ENCODE measurements at regions not wholly inside any gene's neighbourhood (a gene's known extent, or its start where the extent isn't known, plus 50 kb on each side); places are given as distances from the start of the nearest gene placed in this dataset.

DNA sequence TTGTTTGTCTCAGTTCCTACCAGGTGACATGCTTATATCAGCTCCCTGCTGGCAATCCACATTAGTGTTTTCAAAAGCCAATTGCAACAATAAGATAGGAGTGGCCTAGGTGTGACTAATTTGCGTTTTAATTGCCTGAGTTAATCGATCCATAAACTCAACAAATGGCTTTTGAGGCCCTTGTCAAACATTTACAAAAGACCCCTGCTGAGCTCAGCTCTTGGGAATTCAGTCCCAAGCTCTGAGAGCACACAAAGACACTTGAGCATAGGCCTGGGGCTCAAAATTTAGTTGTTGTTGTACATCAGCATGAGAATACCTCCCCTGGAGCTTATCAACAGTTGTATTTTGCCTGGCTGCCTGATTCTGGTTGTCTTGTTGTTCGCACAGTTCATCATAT is 1134.4 kb upstream of the TSPY4 start:
- no peak for DNase-seq (ENCODE audit: low read depth in 3 of 3)

DNA sequence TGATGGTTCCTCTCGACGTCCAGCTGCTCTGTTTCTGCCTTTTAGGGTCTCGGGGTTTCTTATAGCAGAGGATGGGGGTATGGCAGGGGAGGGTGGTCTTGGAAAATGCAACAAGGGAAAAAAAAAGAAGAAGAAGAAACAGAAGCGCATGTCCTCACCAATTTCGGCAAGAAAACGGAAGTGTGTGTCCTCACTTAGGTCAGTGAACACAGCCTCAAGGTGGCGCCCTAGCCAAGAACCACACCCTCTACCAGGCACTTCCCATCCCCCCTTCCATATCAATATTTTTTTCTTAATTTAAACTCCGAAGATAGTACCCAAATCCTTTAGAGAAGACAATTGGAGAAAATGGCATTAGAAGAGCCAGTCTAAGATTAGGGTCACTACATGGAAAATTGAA is 1096.1 kb upstream of the TSPY4 start:
- no peak for DNase-seq (ENCODE audit: low read depth in 3 of 3)

GRCh38 chrY:8273807-8274206 is 1063.5 kb upstream of the TSPY4 start:
- no peak for DNase-seq (ENCODE audit: low read depth in 3 of 3)

DNA sequence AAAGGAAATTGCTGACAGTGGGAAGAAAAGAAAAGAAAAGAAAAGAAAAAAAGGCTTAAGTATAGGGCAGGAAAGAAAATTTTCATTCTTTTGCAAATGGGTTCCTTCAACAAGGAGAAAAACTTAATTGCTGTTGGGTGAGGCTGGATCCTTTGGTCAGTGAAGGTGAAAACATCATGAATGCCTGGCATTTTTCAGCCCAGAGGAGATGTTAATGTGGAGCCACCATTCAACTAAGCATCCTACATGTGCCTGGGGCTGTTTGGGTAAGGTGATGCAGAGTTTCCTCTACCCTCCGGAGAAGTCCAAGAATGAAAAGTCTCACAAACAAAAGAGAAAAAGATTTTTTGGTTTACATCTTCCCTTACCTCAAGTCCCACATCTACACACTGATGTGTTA is 1032.2 kb upstream of the TSPY4 start:
- no peak for DNase-seq (ENCODE audit: low read depth in 3 of 3)

DNA sequence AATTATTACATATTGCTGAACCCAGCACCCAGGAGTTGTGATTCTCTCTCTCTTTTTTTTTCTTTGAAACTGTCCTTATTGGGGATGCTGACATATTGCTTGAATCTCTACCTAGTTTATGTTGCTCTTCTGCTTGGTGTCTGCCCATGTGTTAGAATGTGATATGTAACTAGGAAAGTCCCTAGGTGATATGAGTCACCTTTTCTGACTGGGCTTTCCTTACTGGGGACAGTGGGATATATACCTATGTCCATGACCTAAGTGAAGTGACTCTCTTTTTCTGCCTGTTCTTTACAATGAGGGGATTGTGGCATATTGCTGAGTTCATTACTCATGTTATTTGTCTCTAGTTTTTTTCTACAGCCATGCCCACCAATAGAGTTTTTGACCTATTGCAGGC is 1013.2 kb upstream of the TSPY4 start:
- DNase-seq (ENCODE audit: low read depth in 3 of 3), result no peak

- DNase-seq (ENCODE audit: low read depth in 3 of 3), result no peak
Observed at GRCh38 chrY:8326944-8327343, 1010.3 kb upstream of the TSPY4 start.

- DNase-seq (ENCODE audit: low read depth in 3 of 3), result no peak
Observed at GRCh38 chrY:8327708-8328354, 1009.4 kb upstream of the TSPY4 start.

DNA sequence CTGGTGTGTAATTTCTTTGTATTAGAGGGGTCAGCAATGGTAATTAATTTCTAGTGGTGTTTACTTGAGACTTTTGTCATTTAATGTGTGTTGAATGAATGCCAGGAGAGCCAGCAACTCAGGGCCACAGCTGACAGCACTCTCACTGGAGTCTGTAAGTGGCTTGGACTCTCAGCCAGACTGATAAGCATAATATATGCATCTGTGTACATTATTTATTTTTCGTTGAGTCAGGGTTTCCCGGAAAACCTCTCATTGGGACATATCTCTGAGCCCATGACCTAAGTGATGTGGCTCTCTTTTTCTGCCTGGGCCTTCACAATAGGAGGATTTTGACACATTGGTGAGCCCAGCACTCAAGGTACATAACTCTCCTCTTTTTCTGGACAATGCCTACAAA is 1007.8 kb upstream of the TSPY4 start:
- no peak for DNase-seq (ENCODE audit: low read depth in 3 of 3)

GRCh38 chrY:8329929-8330328 is 1007.3 kb upstream of the TSPY4 start:
- no peak for DNase-seq (ENCODE audit: low read depth in 3 of 3)

DNA sequence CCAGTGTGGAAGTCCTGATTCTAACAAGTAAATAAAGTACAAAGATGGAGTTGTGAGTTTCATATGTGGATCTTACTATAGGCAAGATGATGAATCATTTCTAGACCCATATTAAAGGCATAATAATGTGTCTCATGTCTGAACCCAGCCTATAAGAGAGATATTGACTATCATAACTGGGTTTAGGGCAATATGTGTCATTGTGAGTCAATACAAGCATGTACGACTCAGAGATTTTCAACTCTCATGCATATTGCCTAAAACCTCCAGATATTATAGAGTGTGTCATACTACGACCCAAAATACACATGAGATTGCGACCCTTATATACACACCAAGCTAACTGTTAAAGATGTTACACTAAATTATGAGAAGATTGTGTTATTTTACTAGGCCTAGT is 1003.9 kb upstream of the TSPY4 start:
- DNase-seq (ENCODE audit: low read depth in 3 of 3), result no peak

DNA sequence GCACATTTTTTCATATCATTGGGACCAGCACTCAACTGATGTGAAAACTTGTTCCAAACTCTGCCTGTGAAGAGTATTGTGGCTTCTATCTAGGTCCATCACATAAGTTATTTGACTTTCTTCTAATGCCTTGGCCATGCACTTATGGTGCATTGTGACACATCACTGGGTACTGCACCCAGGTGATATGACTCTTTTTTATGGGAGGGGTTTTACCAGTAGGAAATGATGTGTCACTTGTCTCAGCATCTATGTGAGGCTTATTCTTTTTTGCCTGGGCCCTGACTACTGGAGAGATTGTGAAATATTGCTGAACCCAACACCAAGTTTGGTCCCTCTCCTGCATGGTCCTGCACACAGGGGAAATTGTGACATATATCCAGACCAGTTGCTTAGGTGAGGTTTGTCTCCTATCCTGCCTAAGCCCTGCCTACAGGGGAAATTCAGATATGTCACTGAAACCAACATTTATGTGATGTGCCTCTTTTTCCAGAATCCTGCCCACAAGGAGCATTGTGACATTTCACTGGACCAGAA is 1001.9 kb upstream of the TSPY4 start:
- DNase-seq (ENCODE audit: low read depth in 3 of 3), result no peak

DNA sequence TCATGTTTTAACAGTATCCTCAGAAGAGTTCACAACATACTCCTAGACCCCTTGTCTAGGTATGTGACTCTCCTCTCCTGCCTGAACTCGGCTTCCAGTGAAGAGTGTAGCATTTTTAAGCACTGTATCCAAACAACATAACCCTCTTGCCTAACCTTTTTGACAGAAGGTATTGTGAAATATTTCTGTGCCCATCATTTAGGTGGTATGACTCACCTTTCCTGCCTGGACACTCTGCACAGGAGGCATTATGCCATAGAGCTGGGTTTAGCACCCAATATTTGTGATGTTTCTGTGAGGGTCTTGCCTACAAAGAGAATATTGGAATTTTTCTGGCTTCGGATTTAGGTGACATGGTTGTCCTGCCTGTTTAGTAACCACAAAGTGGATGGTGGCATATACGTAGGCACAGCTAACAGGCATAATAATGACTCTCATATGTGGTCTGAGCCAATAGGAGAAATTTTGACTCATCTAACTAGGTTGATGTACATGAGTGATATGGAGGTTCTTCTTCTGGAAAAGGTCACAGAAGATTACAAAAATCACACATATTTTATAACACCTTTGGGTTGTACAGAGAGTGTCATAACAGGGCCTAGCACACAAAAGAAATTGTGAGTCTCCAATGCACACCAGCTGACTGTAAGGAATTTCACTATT is 1001.0 kb upstream of the TSPY4 start:
- no peak for DNase-seq (ENCODE audit: low read depth in 3 of 3)

DNA sequence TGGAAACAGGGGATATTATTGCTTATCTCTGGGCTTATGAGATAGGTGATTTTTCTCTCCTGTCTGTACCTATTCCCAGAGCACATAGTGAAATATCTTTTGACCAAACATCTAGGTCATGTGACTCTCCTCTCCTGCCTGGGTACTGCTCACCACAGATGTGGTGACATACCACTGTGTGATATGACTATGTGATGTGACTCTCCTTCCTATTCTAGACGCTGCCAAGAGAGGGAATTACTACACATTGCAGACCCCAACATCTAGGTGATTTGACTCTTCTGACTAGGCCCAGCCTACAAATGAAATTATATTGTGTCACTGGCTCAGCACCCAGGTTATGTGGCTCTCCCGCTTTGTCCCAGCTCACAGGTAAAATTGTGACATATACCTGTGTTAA is 996.3 kb upstream of the TSPY4 start:
- no peak for DNase-seq (ENCODE audit: low read depth in 3 of 3)

GRCh38 chrY:8342173-8342572 is 995.1 kb upstream of the TSPY4 start:
- no peak for DNase-seq (ENCODE audit: low read depth in 3 of 3)

DNA sequence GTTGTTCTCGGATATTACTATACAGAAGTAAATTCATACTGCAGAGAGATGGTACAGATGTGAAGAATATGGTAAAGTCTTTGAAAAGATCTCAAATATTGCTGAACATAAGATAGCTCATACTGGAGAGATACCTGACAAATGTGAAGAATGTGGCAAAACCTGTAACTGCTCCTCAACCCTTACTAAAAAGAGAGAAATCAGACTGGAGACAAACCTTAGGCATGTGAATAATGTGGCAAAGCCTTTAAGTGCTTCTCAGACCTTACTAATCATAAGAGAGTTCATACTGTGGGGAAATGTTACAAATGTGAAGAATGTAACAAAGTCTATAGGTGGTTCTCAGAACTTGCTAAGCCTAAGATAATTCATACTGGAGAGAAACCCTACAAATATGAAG is 986.0 kb upstream of the TSPY4 start:
- no peak for DNase-seq (ENCODE audit: low read depth in 3 of 3)

DNA sequence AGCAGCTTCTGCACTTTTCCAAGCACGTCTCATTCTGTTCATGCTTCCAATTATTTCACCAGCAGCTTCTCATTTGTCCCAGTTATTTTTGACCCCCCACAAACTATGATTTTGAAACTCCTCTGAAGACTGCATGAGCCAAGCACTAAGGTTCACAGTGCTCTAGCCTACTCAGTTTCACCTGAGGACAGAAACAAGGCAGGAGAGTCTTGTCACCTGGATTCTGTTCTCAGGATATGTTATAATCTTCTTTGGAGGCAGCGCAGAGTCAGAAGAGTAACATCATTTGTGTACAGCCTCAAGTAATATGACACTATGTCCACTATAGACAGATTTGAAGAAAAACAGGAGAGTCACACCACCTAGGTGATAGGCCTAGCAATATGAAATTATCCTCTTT is 985.1 kb upstream of the TSPY4 start:
- no peak for DNase-seq (ENCODE audit: low read depth in 3 of 3)

GRCh38 chrY:8358161-8358560 is 979.1 kb upstream of the TSPY4 start:
- no peak for DNase-seq (ENCODE audit: low read depth in 3 of 3)

GRCh38 chrY:8361715-8362114 is 975.5 kb upstream of the TSPY4 start:
- DNase-seq (ENCODE audit: low read depth in 3 of 3), result no peak

- no peak for DNase-seq (ENCODE audit: low read depth in 3 of 3)
Observed at GRCh38 chrY:8377491-8377890, 959.8 kb upstream of the TSPY4 start.

- no peak for DNase-seq (ENCODE audit: low read depth in 3 of 3)
Observed at GRCh38 chrY:8379800-8380199, 957.5 kb upstream of the TSPY4 start.

DNA sequence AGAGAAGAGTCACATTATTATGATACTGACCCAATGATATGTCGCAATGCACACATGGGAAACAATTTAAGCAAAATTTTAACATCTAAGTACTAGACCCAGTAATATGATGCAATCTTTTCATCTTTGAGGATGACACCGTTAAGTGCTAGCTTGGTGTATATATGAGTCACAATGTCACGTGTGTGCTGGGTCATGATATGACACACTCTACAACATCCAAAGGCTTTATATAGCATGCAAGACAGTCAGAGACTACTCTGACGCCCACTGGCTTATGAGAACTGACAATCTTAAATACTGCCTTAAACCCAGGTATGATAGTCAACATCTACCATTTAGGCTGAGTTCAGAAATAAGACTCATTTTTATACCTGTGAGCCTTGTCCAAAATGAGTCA is 955.8 kb upstream of the TSPY4 start:
- peak in 1 of 3 donors; percentile 0 for DNase-seq (ENCODE audit: low read depth in 3 of 3)

DNA sequence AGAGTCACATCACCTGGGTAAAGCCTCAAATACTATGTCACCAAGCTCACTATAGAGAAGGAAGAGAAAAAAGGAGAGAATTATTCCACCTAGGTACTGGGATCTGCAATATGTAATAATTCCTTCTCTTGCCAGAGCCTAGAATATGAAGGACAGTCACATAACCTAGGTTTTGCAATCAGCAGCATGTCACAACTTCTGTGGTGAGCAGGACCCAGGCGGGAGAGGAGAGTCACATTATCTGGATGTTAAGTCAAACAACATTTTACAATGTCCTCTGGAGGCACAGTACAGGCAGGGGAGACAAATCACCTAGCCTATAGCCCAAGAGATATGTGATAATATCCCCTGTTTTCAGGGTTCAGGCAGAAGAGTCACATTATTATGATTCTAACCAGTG is 951.2 kb upstream of the TSPY4 start:
- no peak for DNase-seq (ENCODE audit: low read depth in 3 of 3)

GRCh38 chrY:8388512-8388911 is 948.8 kb upstream of the TSPY4 start:
- DNase-seq (ENCODE audit: low read depth in 3 of 3), result no peak

DNA sequence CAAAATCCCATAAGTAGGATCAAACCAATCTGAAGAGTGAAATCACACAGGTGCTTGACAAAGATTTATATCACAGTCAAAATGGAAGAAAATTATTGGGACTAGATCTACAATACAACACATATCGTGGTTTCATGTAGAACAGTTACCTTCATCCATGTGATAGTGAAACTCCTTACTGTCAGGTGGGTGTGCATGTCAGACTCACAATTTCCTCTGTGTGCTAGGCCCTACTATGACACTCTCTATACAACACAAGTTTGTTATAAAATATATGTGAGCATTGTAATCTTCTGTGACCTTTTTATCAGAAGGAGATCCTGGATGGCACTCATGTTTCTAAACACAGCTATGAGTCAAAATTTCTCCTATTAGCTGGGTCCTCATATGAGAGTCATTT is 947.0 kb upstream of the TSPY4 start:
- DNase-seq (ENCODE audit: low read depth in 3 of 3), result no peak
